Liver (tissue), 8 donors: ENCODE measurements at regions not wholly inside any gene's neighbourhood (a gene's known extent, or its start where the extent isn't known, plus 50 kb on each side); places are given as distances from the start of the nearest gene placed in this dataset.

Experiments
- DNase-seq: peaks from one replicate; pipeline ENCODE4 v3.0.0-alpha.2; 2017; ENCODE audit warnings: low spot score
- H3K27ac ChIP-seq, 2 donors: one replicate each; pipeline ENCODE4 v1.7.0; 2013; ENCODE audit warnings: inconsistent platforms in 2 of 2, low read length in 2 of 2, control low read depth in 1 of 2, low read depth in 1 of 2, mild to moderate bottlenecking in 1 of 2
- H3K27me3 ChIP-seq, 4 donors: one replicate each; pipeline versions ENCODE4 v1.6.1 to v1.7.0; 2013; ENCODE audit warnings: low read length in 3 of 4, inconsistent platforms in 1 of 4, mild to moderate bottlenecking in 1 of 4, moderate library complexity in 1 of 4; ENCODE audit not compliant: control insufficient read depth in 4 of 4, insufficient read depth in 4 of 4
- H3K36me3 ChIP-seq, 4 donors: one replicate each; pipeline versions ENCODE4 v1.6.1 to v1.7.0; 2013; ENCODE audit warnings: low read length in 3 of 4, mild to moderate bottlenecking in 3 of 4, low read depth in 1 of 4, moderate library complexity in 1 of 4; ENCODE audit not compliant: control insufficient read depth in 4 of 4, insufficient read depth in 3 of 4
- H3K4me1 ChIP-seq, 4 donors: one replicate each; pipeline versions ENCODE4 v1.6.1 to v1.7.0; 2013; ENCODE audit warnings: low read length in 3 of 4, mild to moderate bottlenecking in 3 of 4, moderate library complexity in 1 of 4; ENCODE audit not compliant: control insufficient read depth in 4 of 4, insufficient read depth in 4 of 4
- H3K4me3 ChIP-seq, 3 donors: one replicate each; pipeline versions ENCODE4 v1.6.1 to v1.7.0; 2013; ENCODE audit warnings: low read length in 3 of 3, control low read depth in 1 of 3, low read depth in 1 of 3, mild to moderate bottlenecking in 1 of 3
- H3K9ac ChIP-seq, 2 donors: one replicate each; pipeline ENCODE4 v1.7.0; 2013; ENCODE audit warnings: low read length in 2 of 2, mild to moderate bottlenecking in 2 of 2, moderate library complexity in 2 of 2, control low read depth in 1 of 2, low read depth in 1 of 2
- H3K9me3 ChIP-seq, 4 donors: one replicate each; pipeline versions ENCODE4 v1.6.1 to v1.7.0; 2013; ENCODE audit warnings: low read length in 3 of 4; ENCODE audit not compliant: control insufficient read depth in 4 of 4
- ATF3 ChIP-seq: IDR thresholded peaks from 2 replicates; pipeline ENCODE4 v1.6.1; 2016; ENCODE audit warnings: antibody characterized with exemption
- EGR1 ChIP-seq, 2 donors: IDR thresholded peaks; 2 replicates each; pipeline ENCODE4 v1.6.1; 2016 to 2018; ENCODE audit warnings: antibody characterized with exemption in 2 of 2, low read depth in 2 of 2
- FOXA1 ChIP-seq: IDR thresholded peaks from 2 replicates; pipeline ENCODE4 v1.6.1; 2016; ENCODE audit warnings: antibody characterized with exemption
- FOXA2 ChIP-seq: IDR thresholded peaks from 2 replicates; pipeline ENCODE4 v1.6.1; 2016; ENCODE audit warnings: antibody characterized with exemption
- GABPA ChIP-seq, 2 donors: IDR thresholded peaks in 1 of 2; conservative IDR thresholded peaks in 1 of 2; 2 replicates each; pipeline ENCODE4 v1.6.1; 2016; ENCODE audit warnings: antibody characterized with exemption in 2 of 2, mild to moderate bottlenecking in 1 of 2, moderate library complexity in 1 of 2
- HNF4A ChIP-seq, 2 donors: conservative IDR thresholded peaks; 2 replicates each; pipeline ENCODE4 v1.6.1; 2016; ENCODE audit warnings: antibody characterized with exemption in 2 of 2, mild to moderate bottlenecking in 2 of 2
- HNF4G ChIP-seq: IDR thresholded peaks from 2 replicates; pipeline ENCODE4 v1.6.1; 2016; ENCODE audit warnings: antibody characterized with exemption
- JUND ChIP-seq, 2 donors: IDR thresholded peaks; 2 replicates each; pipeline ENCODE4 v1.6.1; 2016; ENCODE audit warnings: antibody characterized with exemption in 2 of 2
- MAX ChIP-seq: IDR thresholded peaks from 2 replicates; pipeline ENCODE4 v1.6.1; 2016; ENCODE audit warnings: antibody characterized with exemption
- NR2F2 ChIP-seq: IDR thresholded peaks from 2 replicates; pipeline ENCODE4 v1.6.1; 2016; ENCODE audit warnings: antibody characterized with exemption
- RAD21 ChIP-seq, 2 donors: IDR thresholded peaks; 2 replicates each; pipeline ENCODE4 v1.6.1; 2016; ENCODE audit warnings: antibody characterized with exemption in 2 of 2, mild to moderate bottlenecking in 2 of 2
- REST ChIP-seq: IDR thresholded peaks from 2 replicates; pipeline ENCODE4 v1.6.1; 2016; ENCODE audit warnings: antibody characterized with exemption, mild to moderate bottlenecking
- RXRA ChIP-seq, 2 donors: IDR thresholded peaks; 2 replicates each; pipeline ENCODE4 v1.6.1; 2017 to 2018; ENCODE audit warnings: antibody characterized with exemption in 2 of 2, mild to moderate bottlenecking in 1 of 2
- SP1 ChIP-seq: IDR thresholded peaks from 2 replicates; pipeline ENCODE4 v1.6.1; 2018; ENCODE audit warnings: antibody characterized with exemption, mild to moderate bottlenecking
- TAF1 ChIP-seq: conservative IDR thresholded peaks from 2 replicates; pipeline ENCODE4 v1.6.1; 2016; ENCODE audit warnings: antibody characterized with exemption, mild to moderate bottlenecking
- YY1 ChIP-seq: IDR thresholded peaks from 2 replicates; pipeline ENCODE4 v1.6.1; 2016; ENCODE audit warnings: antibody characterized with exemption, mild to moderate bottlenecking
- WGBS: extraction: QIAGEN DNeasy Blood & Tissue Kit; methylation state at CpG from one replicate; pipeline ENCODE4 v1.1.7; 2013; 5-methylcytosine and 5-hydroxymethylcytosine counted together
- TF ChIP-seq, protein P1 (sequence below): IDR thresholded peaks from 2 replicates; pipeline ENCODE4 v1.6.1; 2016; ENCODE audit warnings: antibody characterized with exemption
- TF ChIP-seq, protein P2 (sequence below): fragments of 150-350 bp; IDR thresholded peaks from 2 replicates; pipeline ENCODE4 v1.5.1; 2017; ENCODE audit warnings: improper control_type of control experiment, low read depth, low read length; ENCODE audit not compliant: missing input control
- donor health status: healthy.
- donor health status: healthy.
- donor health status: healthy.
- donor health status: healthy.
- donor health status: healthy.

DNA sequence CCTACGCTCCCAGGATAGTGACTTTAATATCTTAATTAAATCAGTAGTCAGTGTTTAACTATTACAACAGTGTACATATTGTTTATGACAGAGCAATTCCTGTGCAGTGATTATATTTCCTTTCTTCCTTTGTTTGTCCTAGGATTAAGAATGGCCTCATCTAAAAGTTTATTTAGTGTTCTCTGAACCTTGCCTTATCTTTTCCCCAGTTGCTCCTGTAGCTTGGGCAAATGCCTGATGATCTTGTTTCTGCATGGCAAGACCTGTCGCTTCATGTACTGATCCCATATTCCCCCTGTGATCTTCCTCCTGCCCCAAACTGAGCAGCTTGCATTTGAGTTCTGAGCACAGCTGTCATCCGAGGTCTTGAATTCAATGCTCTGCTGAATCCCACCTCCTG lies 69.1 kb upstream of the STUM start:
- H3K4me3 ChIP-seq = no peak overlapping the region
- no peak for DNase-seq
- 89% methylated on average over 3 of the region's 3 CpGs for WGBS

More for the DNA sequence above, 69.1 kb upstream of the STUM start:
- Histone ChIP-seq H3K27me3 (peaks cover 0 to 1% (median 0%) of the 10 kb centered on the region in 4 donors), H3K27ac (no peak overlapping the region), H3K9me3 (no peaks in the 10 kb centered on the region), H3K4me1 (peaks cover 0 to 6% (median 1%) of the 10 kb centered on the region in 4 donors), H3K9ac (no peak overlapping the region), H3K36me3 (no peaks in the 10 kb centered on the region)
- TF ChIP-seq, protein P1, sequence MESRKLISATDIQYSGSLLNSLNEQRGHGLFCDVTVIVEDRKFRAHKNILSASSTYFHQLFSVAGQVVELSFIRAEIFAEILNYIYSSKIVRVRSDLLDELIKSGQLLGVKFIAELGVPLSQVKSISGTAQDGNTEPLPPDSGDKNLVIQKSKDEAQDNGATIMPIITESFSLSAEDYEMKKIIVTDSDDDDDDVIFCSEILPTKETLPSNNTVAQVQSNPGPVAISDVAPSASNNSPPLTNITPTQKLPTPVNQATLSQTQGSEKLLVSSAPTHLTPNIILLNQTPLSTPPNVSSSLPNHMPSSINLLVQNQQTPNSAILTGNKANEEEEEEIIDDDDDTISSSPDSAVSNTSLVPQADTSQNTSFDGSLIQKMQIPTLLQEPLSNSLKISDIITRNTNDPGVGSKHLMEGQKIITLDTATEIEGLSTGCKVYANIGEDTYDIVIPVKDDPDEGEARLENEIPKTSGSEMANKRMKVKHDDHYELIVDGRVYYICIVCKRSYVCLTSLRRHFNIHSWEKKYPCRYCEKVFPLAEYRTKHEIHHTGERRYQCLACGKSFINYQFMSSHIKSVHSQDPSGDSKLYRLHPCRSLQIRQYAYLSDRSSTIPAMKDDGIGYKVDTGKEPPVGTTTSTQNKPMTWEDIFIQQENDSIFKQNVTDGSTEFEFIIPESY = no peak
- TF ChIP-seq GABPA (IDR thresholded peaks at IDR 0.05 in 1 of 2, conservative IDR thresholded peaks at IDR 0.05 in 1 of 2) = no peak
- no peak for TF ChIP-seq RXRA (IDR thresholded peaks at IDR 0.05)
- TF ChIP-seq REST = no peak
- TF ChIP-seq NR2F2 = no peak
- TF ChIP-seq HNF4A (conservative IDR thresholded peaks at IDR 0.05) = no peak
- TF ChIP-seq YY1 = no peak
- no peak for TF ChIP-seq TAF1
- no peak for TF ChIP-seq ATF3
- no peak for TF ChIP-seq HNF4G
- TF ChIP-seq RAD21 (IDR thresholded peaks at IDR 0.05) = no peak
- no peak for TF ChIP-seq FOXA1
- no peak for TF ChIP-seq SP1
- no peak for TF ChIP-seq MAX
- TF ChIP-seq, protein P2, sequence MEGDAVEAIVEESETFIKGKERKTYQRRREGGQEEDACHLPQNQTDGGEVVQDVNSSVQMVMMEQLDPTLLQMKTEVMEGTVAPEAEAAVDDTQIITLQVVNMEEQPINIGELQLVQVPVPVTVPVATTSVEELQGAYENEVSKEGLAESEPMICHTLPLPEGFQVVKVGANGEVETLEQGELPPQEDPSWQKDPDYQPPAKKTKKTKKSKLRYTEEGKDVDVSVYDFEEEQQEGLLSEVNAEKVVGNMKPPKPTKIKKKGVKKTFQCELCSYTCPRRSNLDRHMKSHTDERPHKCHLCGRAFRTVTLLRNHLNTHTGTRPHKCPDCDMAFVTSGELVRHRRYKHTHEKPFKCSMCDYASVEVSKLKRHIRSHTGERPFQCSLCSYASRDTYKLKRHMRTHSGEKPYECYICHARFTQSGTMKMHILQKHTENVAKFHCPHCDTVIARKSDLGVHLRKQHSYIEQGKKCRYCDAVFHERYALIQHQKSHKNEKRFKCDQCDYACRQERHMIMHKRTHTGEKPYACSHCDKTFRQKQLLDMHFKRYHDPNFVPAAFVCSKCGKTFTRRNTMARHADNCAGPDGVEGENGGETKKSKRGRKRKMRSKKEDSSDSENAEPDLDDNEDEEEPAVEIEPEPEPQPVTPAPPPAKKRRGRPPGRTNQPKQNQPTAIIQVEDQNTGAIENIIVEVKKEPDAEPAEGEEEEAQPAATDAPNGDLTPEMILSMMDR = no peak
- TF ChIP-seq JUND (IDR thresholded peaks at IDR 0.05) = no peak
- no peak for TF ChIP-seq EGR1 (IDR thresholded peaks at IDR 0.05; ENCODE audit: low read depth in 2 of 2)
- no peak for TF ChIP-seq FOXA2
